AML-193 (cell line): ENCODE measurements at regions not wholly inside any gene's neighbourhood (a gene's known extent, or its start where the extent isn't known, plus 50 kb on each side); places are given as distances from the start of the nearest gene placed in this dataset.

Experiments used
- DNase-seq, 2 experiments: peaks; one replicate each; lab custom pipeline; 2025; lab: John Stamatoyannopoulos, UW

DNA sequence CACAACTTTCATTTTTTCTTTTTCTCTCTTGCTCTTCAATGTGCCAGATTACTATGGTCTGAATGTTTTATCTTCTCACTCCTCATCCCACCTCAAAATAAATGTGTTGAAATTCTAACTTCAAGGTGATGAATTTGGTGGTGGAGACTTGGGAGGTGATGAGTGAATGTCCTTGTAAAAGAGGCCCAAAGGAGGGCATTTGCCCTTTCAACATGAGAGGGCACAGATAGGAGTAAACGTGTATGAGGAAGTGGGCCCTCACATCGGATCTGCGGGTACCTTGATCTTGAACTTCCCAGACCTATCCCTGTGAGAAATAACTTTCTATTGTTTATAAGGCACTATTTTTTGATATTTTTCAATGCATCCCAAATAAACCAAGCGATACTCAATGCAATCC, 412.3 kb upstream of the ADGRL2 start:
- DNase-seq, result no peak

DNA sequence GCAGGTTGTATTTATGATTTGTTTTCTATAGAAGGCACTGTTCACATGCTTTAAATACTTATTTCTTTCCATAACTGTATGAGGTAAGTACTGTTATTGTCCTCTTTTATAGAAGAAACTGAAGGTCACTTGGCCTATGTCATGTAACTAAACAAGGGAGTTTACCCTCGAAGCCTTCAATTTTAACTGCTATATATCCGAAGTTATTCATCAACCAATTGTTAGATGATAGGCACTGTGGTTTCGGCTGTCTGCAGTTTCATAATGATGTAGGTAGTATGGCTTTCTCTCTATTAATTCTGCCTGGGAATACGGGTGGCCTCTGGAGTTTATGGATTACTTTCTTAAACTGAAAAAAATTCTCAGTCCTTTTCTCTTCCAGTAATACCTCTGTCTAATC, 413.3 kb upstream of the ADGRL2 start:
- no peak for DNase-seq

DNA sequence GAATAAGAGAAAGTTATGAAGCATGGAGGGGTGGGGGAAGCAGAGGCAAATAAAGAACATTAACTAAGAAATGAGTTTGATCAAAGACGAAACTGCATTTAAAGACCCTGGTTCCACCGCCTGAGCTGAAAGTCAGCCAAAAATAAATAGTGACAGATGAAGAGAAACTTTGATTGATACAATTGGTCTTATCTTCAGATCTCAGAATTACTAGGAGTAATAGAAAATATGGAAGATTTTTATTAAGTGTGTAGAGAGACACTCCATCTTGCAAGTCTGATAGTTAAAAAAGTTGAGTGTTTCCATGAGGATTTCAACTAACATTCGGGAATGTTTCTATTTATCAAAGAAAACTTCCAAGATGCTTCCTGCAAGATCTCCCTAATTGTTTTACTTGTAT, 418.2 kb upstream of the ADGRL2 start:
- no peak for DNase-seq

DNA sequence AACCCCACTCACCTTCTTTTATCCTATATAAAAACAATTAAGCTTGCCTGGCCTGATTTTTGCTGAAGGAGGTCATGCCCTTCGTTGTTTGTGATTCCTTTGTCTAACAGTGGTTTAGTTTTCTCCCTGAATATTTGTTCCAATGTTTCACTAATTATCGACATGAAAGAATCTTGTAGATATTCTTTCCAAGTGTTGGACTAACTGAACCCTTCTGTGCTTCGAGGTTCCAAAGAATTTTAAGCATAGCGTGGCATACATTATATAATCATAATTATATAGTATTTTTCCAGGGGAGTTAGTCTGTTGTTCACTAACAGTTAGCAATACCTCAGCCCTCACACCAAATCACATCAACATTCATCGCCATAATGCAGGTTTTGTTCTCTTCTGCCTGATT, 418.9 kb upstream of the ADGRL2 start:
- no peak for DNase-seq

DNA sequence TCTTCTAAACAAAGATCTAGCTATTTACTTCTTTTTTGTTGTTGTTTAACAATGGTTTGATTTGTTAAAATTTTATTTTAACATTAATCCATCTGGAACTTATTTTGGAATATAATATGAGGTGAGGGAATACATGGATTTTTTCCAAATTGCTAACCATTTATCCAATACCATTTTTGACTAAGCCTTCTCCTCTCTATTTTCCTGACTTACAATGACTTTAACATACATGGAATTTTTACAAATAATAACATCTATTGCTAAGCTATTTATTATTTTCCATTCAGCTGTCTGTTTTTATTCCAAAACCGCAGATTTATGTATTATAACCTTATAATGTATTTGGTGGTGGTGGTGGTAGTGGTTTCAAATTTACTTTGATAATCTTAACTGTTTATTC, 420.3 kb upstream of the ADGRL2 start:
- DNase-seq, result no peak

GRCh38 chr1:81379430-81379829, 421.3 kb upstream of the ADGRL2 start:
- DNase-seq, result no peak

DNA sequence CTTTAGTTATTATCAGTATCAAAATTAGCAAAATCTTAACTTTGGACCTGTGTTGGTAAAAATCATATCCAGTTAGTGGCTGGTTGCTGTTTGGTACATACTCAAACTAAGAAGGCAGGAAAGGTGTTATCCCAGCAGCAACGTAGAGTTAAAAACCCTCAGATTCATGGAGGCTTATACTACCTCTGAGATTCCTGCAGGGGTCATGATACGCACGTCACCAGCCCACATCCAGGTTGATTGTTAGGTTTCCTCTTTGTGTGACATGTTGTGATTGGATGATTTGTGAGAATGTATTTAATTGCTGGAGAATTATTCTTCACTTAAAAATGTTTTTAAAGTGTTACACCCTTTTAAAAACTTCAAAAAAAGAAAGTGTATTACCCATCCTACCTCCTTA, 423.3 kb upstream of the ADGRL2 start:
- no peak for DNase-seq

DNA sequence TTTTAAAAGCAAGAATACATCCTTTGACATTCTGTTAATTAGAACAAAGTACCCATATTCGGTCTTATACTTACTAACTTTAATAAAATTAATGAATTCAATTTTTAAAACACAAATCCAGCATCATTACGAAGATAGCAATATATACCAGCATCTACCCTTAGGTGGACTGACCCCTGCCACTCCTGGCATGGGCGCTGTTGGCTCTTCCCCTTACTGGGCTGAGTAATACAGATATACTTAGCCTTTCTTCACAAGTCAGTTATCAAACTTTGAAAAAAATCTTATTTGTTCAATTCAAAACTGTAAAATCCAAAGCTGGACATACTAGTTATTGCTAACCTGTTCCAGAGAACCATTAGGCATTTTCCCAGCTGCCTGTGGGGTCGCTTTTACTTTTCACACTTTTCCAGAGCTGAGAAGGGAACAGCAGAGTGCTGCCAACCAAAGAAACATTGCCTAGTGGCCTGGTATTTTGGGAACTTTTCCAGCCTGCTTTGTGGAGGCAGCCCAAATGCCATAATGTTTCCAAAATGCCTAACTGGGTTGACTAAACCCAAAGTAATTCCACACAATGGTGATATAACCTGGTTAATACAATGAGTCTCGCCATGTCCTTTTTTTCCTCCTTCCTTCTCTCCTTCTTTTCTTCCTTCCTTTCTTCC, 424.7 kb upstream of the ADGRL2 start:
- no peak for DNase-seq

DNA sequence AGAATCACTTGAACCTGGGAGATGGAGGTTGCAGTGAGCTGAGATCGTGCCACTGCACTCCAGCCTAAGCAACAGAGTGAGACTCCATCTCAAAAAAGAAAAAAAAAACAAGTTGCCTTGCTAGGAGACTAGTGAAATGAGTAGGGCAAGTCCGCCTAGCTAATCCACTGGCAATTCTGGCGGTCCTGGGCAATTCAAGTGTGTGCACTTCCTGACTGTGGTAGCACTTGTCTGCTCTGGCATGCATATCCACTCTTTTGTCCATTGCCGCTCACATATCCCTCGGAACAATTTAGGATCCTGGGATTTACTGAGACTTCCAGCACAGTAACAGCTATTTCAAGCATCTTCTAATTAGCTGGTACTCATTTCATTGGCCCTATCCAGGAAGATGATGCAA, 426.3 kb upstream of the ADGRL2 start:
- DNase-seq, result no peak

GRCh38 chr1:81371864-81372263, 428.9 kb upstream of the ADGRL2 start:
- no peak for DNase-seq

GRCh38 chr1:81369833-81370232, 430.9 kb upstream of the ADGRL2 start:
- no peak for DNase-seq

DNA sequence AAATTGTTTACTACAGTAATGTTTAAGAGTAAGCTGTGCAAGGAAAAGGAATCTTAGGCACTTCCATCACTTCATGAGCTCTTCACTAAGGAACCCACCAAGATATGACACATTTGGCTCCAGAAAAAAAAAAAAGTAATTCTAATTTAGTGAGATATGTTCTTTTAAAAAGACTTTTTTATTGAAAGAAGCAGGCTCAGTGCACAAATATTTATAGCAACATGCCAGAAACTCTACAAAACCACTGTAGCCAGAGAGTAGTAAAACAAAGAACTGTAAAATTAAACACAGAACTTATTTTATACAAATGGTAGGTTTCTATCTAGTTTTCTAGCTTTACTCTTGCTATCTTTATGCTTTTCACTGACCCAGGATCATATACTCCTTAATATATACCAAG, 434.6 kb upstream of the ADGRL2 start:
- DNase-seq, result no peak

- no peak for DNase-seq
These were observed 436.6 kb upstream of the ADGRL2 start for GRCh38 chr1:81364088-81364487.

DNA sequence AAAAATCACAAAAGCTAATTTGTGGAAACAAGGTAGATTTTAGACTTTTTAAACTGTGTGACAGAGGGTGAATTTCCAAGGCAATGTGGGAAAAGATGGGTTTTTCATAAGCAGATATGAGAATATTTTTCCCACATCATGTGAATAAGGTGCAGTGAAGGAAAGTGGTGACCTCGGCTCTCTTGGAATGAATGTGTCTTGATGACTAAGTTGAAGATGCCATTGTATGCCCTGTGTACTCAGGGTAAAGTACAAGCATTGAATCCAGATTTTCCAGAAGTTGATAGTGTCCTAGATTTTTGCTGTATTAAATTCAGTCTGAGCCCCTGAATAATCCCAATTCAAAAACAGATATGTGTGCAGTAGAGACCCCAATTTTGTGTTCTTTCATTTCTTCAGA, 442.6 kb upstream of the ADGRL2 start:
- DNase-seq, result no peak

- DNase-seq, result no peak
These were observed 448.9 kb upstream of the ADGRL2 start for GRCh38 chr1:81351864-81352263.

DNA sequence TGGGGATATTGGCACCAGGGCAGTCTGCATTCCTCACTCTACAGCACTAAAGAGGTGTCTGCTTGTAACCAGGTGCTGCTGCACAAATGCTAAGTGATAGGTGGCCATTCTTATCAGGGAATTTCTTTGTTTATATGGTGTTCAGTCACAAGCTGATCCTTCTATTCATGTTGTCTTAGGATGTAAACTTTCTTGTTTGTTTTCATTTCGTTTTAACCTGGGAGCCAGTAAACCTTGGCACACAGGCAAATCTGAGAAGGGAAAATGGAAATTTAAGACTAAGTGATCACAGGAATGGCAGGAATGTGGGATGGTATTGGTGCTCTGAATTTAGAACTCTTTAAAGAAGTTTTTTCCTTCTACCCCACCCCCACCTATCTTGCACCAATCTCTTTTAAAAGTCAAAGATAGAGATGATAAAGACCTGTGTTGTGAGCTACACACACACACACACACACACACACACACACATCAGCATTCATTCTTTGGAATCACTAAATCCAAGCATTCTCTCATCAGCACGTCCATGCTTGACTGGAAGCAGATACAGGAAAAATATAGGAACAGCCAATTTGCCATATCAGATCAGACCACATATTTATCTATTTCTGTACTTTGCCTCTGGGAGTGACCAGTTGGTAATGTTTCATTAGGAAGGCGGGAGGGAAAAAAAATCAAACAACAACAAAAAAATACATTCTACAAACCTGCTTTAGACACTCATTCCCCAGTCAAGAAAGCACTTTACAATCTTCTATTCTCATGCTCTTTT, 451.4 kb upstream of the ADGRL2 start:
- DNase-seq, result no peak

GRCh38 chr1:81345110-81345509, 455.6 kb upstream of the ADGRL2 start:
- DNase-seq, result no peak

DNA sequence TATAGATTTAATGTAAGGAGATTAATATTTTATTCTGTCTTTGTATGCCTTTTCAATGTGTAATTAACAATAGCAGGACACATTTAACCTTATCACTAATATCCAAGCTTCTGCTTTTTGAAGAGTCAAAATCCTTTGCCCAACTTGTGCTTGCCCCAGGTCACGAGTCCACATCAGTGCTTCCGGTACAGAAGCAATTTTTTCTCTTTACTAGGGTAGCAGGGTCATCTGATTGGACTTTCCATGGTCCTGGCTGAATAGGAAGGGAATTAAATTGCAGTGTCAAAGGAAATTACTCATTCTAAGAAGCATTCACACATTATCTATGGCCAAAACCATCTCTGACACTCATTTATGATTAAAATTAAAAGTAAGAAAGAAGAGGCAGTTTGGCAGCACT, 460.5 kb upstream of the ADGRL2 start:
- no peak for DNase-seq

DNA sequence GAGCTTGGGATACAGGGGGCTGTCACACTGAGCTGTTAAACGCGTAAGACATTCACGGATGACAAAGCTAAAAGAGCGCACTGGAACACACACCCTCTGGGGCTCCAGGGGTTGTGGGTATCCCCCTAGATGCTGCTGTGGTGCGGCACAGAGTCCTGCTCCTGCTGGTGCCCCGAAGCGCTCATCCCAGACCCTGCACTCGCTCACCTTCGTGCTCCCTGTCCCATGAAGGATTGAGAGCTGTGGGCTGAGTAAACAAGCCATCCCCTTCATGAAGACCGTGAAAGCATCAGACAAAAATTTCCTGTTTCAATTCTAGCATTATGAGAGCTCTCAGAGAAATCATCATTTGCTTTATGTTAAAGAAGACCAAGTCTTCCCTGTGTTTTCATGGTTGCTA, 463.5 kb upstream of the ADGRL2 start:
- no peak for DNase-seq

DNA sequence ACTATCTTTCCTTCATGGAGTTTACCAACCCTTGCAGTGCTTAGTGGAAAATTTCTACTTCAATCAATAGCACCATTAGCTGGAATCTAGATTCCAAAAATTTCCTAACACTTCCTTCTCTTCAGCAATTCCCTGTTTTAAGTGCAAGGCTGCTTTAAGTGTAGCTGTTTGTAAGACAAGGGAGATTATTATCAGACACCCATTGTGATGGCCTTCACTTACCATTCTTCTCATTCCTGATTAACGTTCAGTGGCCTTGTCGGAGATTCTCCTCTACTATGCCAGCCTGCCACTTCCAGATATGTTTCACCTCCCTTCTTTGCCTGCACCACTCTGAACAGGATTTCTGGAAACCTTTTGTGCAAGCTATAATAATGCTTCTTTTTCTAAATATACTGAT, 464.9 kb upstream of the ADGRL2 start:
- DNase-seq, result no peak

GRCh38 chr1:81330521-81330920, 470.2 kb upstream of the ADGRL2 start:
- DNase-seq, result no peak

GRCh38 chr1:81330111-81330510, 470.6 kb upstream of the ADGRL2 start:
- no peak for DNase-seq

DNA sequence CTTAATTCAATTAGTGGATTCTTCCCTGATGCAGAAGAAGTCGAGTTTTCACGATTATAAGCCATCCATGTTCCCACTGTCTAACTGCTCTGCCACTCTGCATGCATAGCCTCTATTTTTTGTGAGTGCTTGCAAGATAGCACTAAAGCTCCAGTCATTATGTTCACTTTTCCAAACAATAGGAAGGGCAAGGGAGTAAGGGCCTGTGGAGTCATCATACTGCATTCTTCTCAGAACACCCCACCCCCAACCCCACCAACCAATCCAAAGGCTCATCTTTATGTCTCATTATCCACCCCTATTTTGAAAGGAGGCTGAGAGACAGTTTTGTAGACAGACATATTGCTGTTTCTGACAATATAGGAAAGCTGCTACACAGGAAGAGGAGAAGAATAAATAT, 471.7 kb upstream of the ADGRL2 start:
- no peak for DNase-seq

DNA sequence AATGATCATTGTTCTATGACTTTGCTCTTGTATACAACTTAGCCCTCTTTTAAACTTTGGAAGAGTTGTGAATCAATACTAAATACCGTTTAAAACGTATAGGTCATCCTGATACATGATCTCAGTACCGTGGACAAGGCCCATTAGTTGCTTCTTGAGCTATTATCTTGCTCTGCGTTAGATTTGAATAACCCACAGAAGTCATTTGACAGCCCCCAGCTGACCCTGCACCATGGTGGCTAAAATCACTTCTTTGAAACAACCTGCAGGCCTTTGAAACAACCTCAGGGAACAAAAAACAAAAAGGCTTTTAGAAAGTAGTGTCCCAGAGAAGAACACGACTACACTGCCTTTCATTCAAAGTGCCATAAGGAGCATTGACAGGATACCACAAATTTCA, 473.0 kb upstream of the ADGRL2 start:
- no peak for DNase-seq
